NOMO-1 treated with dmso at 0.1 percent for 144 hours (cell line): ENCODE measurements at regions not wholly inside any gene's neighbourhood (a gene's known extent, or its start where the extent isn't known, plus 50 kb on each side); places are given as distances from the start of the nearest gene placed in this dataset.

ENCODE experiments used
- DNase-seq: peaks from one replicate; lab custom pipeline; 2025; ENCODE audit not compliant: unreplicated experiment; lab: John Stamatoyannopoulos, UW

DNA sequence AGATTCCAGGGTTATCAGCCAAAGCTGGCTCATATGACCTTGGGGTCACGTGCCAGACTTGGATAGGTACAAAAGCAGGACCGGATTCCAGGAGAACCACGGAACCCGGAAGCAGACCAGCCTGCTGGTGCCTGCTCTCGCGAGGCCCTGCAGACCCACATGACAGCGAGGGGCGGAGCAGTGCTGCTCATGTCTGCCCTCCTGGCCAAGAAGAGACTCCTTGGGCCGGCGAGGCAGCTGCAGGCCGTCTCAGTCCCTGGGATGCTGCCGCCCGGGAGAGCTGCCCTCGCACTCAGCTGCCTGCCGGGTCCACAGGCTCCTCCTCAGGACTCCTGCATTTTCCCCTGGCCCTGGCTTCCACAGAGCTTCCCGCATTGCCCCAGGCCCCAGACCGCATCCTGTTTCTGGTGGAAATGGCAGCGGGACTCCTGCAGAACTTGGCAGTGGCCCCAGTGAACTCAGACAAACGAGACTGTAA lies 739.5 kb downstream of the SOCS6 start:
- no peak for DNase-seq

- no peak for DNase-seq
Observed at GRCh38 chr18:71027531-71027930, 738.7 kb downstream of the SOCS6 start.

DNA sequence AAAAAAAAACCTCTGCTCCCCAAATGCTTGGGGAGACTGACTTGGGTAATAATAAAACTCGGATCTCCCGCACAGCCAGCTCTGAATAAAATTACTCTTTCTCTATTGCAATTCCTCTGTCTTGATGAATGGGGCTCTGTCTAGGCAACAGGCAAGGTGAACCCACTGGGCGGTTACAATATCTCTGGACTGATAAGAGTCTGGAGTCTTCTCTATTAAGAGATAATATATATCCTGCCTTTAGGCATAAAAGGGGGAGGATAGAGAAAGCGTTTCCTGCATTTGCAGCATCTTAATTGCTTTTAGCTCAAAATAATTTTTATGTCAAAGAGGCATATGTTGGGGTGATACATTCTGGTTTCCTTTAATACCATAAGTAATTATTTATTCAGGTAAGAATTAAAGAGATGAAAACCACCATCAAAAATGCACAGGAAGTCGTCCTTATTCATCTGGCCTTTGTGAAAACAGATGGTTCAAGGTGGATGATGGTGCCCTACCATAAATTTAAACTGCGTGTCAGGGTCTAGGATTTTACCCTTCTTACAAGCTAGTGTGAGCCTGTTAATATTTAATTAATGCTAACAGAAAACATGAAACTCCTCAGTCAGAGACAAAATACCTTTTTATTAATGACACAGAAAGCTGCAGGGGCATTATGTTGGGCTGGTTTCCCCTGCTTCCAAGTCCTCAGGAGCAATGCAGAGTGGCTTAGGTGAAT lies 736.8 kb downstream of the SOCS6 start:
- no peak for DNase-seq

- no peak for DNase-seq
Observed at GRCh38 chr18:71022389-71022788, 733.5 kb downstream of the SOCS6 start.

- DNase-seq = no peak
Observed at GRCh38 chr18:71021030-71021362, 732.2 kb downstream of the SOCS6 start.

GRCh38 chr18:71020342-71021029 lies 731.6 kb downstream of the SOCS6 start:
- DNase-seq = no peak

GRCh38 chr18:71018816-71019215 lies 730.0 kb downstream of the SOCS6 start:
- no peak for DNase-seq

DNA sequence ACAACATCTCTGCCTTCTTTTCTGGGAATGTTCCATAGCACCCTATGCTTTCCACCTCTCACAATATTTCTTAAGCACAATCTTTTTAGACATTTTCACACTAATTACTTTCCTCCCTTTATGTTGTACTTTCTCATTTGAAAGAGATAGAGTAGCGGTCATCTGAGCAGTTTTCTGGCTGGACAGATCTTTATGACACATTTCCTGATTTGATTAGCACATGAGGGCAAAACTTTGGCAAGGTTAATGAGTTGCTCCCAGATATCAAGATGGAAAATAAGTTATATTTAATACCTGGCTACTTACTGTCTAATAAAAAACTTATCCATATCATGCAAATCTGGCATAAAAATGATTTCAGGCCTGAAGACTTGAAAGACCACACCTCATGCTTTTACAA lies 723.9 kb downstream of the SOCS6 start:
- no peak for DNase-seq

DNA sequence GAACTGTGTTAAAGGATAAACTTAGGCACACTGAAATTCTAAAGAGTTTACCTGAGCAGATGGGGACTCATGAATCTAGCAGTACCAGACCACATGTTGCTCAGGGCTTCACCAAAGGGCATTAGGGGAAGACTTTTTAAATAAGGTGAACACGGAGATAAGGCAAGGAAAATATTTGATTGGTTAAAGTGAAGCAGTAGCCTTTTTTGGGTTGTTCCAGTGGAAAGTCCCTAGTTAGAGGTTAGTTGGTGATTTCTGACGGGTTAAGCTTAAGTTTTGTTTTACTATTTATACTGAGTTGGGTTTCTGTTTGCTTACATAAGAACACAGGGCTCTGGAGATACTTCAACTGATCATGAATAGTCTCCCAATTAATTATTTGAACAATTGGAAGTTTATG lies 722.5 kb downstream of the SOCS6 start:
- no peak for DNase-seq

DNA sequence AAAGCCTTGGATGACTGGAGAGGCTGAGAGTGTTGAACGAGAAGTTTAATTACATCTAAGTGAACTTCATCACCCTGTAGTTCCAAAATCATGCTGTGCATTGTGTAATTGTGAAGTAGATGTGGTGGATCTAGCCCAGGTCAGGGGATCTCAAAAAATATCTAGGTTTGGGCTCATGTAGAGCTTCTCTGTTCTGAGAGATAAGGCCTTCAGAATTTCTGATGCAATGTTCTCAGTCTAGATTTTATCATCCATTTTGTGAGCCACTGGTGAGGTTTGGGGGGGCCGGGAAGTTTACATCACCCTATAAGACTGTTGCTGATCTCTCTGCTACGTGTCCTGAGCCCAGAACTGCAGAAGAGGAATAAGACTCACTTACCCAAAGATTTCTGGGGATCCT lies 719.4 kb downstream of the SOCS6 start:
- DNase-seq = no peak

DNA sequence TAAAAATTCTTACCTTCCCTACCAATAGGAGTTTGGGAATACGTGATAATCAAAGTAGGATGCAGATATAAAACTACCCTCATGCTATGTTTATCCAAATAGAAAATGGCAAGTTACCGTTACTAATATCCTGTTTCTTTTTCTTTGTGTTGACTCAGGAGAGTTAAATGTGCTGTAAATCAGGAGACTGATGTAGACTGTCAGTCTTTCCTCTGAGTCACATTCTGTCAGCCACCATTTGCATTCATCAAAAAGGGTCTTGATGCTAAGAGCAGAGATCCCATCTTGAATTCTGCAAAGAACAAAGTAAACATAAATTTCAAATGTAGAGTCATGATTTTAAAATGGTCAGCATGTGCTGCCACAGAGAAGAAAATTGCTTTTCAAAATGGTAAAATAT lies 712.8 kb downstream of the SOCS6 start:
- DNase-seq = no peak

DNA sequence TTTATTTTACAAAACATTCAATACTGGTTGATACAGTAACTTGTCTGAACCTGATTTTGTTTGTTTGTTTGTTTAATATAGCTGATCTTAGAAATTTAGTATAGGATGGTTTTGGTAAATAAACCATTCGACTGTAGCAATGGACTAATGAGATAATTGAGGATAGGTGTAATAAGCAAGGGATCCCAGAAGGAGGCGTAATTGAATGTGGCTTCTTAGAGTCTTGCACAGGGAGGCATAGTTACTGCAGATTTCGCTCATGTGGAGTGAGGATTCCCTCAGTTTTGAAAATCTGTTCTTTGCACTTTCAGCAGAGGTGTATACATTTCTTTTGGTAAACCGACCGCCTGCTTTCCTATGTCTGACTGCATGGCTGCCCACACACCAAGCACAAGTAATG lies 709.6 kb downstream of the SOCS6 start:
- no peak for DNase-seq

- no peak for DNase-seq
Observed at GRCh38 chr18:70994116-70994515, 705.3 kb downstream of the SOCS6 start.

DNA sequence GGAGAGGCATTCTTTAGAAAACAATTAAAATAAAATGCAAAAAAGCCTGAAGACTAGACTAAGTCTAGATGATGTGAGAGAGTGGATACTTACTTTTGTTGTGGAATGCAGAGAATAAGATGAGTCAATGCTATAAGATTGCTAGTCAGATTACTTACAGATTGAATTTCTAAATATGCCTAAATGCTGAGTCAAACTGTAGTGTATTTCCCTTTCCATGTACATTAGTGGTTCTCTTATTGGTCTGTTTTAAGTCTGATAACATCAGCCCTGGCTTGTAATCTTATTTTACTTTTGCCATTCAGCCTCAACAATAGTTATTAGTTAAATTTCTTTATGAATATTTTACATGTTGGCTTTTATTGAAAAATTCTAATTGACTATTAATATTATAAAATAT lies 702.7 kb downstream of the SOCS6 start:
- no peak for DNase-seq

DNA sequence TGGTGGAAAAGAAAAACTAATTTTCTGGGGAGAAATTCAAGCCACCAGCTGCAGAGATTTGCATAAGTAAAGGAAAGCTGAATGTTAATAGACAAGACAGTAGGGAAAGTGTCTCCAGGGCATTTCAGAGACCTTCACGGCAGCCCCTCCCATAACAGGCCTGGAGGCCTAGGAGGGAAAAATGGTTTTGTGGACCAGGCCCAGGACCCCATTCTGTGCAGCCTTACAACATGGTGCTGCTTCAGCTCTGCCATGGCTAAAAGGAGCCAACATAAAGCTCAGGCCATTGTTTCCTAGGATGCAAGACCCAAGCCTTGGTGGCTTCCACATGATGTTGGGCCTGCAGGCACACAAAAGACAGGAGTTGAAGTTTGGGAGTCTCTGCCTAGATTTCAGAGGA lies 697.1 kb downstream of the SOCS6 start:
- DNase-seq = no peak

- no peak for DNase-seq
Observed at GRCh38 chr18:70982292-70982691, 693.4 kb downstream of the SOCS6 start.

DNA sequence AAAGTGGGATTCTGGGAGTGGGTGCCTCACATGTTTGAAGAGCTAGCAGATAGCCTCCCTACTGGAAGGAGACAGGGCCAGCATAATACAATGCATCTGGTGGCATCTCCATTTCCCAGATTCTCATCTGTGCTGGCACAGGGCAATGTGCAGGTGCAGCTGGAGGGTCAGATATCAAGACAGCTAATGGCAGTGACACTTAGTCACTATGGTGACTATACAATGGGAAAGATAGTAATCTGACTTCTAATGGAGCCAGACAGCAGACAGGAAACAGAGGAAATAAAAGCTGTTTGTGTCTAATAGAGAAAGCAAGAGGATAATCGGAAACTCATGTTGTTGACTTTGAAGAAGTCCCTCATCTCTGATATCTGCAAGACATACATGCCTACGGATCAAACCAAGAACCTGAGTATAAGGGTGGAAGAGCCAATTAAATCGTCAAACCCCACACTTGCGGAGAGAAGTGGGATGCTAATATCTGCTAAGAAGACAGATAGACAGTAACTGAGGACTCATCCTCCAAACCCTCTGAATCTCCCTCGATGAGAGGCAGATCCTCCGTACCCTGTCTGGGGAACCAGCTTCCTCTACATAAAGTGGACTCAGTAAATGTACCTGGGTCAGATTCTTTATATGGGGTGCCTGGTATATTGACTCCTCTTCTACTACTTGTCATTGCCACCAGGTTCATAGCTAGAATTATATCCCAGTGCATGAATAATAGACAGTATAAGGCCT lies 692.7 kb downstream of the SOCS6 start:
- no peak for DNase-seq

DNA sequence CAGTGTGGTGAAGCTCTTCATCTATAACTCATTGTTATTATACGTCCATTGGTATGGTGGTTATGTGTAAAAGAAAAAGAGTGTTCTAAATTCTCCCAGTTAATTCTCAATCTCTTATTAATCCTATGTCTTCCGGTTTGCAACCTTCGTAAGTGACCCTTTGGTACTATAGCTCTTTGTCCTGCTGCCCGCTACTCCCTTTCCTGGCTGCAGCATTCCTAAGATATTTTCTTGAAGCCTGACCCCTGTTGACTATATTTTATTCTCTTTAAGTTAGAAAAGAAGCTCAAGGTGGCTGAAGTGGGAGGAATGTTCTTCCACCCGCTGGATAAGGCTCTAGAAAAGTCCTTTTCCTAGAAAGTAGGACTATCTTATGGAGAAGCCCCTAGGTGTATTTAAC lies 684.8 kb downstream of the SOCS6 start:
- DNase-seq = no peak

DNA sequence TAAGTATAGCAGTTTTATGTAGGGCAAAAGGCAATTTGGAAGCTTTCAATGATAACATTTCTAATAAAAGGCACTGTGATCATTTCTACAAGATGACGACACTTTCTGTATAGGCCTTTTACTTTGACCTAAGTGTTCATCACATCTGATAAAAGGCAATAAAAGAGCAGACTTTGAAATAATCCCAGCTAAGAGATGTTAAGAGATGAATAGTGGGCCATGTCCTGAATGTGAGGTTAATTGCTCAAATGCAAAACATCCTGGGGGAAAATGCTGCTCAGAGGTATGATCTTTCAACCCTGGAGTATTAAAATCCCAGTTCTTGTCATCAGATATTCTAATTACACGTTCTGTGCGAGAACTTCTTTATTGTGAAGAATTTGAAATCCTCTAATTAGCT lies 677.6 kb downstream of the SOCS6 start:
- DNase-seq = no peak

DNA sequence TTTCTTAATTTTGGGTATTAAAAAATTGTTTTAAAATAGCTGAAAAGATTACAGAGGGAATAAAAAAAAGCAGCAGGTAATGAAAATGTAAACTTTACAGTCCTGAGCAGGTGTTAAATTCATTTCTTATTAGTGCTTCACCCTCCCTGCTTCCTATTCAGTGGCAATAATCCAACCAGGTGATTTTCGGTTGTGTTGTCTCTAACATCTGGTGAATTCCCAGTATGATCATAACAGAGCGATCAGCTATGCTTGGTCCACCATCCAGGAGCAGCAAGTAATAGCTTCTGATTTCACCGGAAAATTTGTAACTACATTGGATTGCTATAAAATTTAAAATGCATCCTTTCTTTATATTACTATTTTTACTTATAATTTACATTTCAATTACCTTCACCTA lies 673.1 kb downstream of the SOCS6 start:
- no peak for DNase-seq

GRCh38 chr18:70956554-70956953 lies 667.7 kb downstream of the SOCS6 start:
- DNase-seq = no peak

DNA sequence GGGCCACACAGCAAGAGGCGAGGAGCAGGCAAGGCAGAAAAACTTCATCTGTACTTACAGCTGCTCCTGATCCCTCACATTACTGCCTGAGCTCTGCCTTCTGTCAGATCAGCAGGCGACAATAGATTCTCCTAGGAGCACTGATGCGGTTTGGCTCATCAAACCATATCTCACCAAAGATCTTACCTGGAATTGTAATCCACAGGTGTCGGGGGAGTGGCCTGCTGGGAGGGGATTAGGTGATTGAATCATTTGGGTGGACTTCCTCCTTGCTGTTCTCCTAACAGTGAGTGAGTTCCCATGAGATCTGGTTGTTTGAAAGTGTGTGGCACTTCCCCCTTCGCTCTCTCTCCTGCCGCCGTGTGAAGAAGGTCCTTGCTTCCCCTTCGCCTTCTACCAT lies 647.3 kb downstream of the SOCS6 start:
- no peak for DNase-seq
